HG03039 (cell line): ENCODE measurements at regions not wholly inside any gene's neighbourhood (a gene's known extent, or its start where the extent isn't known, plus 50 kb on each side); places are given as distances from the start of the nearest gene placed in this dataset.
A peak's percentile ranks its signal among the peaks of the same experiment; 100 is the strongest.

Experiments used
- ATAC-seq: cut with Tn5 transposase; IDR thresholded peaks from one replicate; pipeline ENCODE4 v1.9.1; 2021; ENCODE audit warnings: mild to moderate bottlenecking, moderate library complexity; ENCODE audit not compliant: unreplicated experiment

DNA sequence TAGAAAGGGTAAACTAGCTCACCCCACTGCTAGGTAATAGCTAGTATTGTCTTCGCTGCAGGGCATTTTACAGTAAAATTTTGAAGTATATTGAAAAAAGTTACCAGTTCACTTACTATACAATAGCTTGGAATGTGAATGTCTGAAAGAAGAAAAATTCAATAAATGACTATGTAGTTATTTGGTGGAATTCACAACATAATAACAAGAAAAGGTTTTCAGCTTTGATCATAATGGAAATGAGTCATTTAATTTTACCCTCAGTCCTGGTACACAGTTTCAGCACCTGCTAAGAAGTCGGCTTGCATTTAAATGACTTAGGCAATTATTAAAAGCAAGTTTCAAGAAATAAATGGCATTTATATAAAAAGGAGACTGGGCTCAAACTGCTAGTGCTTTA, 90.4 kb downstream of the NUP35 start:
- peak; percentile 83 for ATAC-seq

DNA sequence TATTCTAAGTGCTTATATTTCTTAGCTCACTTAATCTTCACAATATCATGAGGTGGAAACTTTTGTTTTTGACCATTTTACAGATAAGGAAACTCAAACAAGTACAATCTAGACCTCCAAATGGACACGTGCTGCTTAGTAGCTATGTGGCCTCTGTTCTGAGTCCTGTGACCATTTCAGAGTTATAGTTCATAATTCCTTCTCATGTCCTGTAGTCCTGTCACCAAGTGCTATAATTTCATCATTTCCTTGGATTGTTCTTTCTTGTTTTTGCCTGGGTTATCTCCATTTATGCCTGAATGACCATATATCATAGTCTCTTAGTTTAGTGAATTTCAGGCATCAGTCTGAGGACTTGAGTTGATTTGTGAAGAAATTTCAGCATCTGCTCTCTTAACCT, 91.7 kb downstream of the NUP35 start:
- ATAC-seq = no peak

- ATAC-seq = no peak
Observed at GRCh38 chr2:183219888-183220287, 95.6 kb downstream of the NUP35 start.

DNA sequence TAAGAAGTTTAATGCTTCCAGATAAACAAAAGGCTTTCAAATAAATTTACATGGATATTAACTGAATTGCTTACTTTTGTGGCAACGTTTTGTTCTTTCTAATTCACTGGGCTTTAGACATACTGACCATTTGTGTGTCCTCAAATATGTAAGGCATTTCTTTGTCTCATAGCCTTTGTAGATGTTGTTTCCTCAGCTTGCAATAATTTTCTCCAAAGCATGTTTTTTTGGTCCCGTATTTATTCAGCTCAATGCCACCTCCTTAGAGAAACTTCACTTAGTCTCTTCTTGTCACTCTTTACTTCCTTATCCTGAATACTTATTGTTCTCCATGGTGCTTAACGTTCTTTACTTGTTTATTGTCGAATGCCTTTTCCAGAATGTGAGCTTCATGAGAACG, 98.5 kb downstream of the NUP35 start:
- no peak for ATAC-seq

- ATAC-seq = no peak
Observed at GRCh38 chr2:183224948-183225347, 100.7 kb downstream of the NUP35 start.

GRCh38 chr2:183227176-183227575, 102.9 kb downstream of the NUP35 start:
- ATAC-seq = no peak

DNA sequence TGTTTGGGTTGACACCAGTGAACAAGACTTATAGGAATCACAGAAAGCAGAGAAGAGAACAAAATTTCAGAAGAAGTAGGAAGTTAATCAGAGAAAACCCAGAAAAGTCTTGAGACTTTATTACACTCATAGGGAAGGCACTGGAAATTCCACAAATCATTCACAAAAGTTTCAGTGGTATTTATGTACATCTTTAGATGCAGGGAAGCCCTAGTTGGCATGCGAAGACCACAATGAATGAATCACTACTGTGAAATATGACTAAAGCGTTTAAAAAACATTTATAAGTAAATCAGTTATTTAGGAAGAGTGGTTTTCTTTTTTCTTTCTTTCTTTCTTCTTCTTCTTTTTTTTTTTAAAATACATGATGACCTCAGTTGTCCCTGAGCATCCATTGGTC, 105.1 kb downstream of the NUP35 start:
- peak; percentile 46 for ATAC-seq

GRCh38 chr2:183232161-183232865, 108.1 kb downstream of the NUP35 start:
- no peak for ATAC-seq

DNA sequence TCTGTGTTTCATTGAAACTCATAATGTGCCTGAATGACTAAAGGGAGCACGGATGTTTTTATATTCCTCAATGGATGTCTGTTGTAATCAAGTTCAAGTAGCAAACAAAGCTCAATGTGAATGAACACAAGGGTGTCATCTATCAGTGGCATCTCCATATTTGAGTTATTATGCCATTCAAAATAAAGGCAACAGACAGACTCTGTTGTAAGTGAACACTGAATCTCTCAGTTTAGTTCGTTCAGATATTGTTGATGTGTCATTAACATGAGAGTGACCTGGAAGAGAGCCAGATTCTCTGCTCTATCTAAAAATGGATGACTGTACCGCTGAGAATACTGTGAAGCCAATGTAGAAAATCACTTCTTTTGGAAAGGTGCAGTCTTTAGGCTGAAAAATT, 118.7 kb downstream of the NUP35 start:
- no peak for ATAC-seq

GRCh38 chr2:183243758-183244157, 119.5 kb downstream of the NUP35 start:
- no peak for ATAC-seq

GRCh38 chr2:183244300-183244844, 120.1 kb downstream of the NUP35 start:
- no peak for ATAC-seq

GRCh38 chr2:183248866-183249567, 124.8 kb downstream of the NUP35 start:
- ATAC-seq = no peak

- no peak for ATAC-seq
Observed at GRCh38 chr2:183250061-183250460, 125.8 kb downstream of the NUP35 start.

DNA sequence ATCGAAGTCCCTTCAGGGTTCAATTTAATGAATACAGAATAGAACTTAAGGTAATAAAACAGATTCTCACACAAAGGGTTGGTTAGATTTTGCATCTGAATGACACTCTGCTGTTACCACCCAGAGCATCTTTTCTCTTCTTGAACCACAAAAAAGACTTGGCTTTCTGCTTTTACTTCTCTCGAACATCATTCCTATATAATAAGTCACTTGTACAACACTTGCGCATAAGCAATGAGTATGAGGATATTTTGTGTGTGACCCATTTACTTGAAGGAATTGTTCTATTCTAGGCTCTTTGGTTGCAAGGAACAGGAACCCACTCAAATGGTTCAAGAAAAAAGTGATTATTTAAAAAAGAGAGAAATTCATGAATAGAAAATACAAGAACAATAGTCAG, 126.2 kb downstream of the NUP35 start:
- ATAC-seq = no peak

DNA sequence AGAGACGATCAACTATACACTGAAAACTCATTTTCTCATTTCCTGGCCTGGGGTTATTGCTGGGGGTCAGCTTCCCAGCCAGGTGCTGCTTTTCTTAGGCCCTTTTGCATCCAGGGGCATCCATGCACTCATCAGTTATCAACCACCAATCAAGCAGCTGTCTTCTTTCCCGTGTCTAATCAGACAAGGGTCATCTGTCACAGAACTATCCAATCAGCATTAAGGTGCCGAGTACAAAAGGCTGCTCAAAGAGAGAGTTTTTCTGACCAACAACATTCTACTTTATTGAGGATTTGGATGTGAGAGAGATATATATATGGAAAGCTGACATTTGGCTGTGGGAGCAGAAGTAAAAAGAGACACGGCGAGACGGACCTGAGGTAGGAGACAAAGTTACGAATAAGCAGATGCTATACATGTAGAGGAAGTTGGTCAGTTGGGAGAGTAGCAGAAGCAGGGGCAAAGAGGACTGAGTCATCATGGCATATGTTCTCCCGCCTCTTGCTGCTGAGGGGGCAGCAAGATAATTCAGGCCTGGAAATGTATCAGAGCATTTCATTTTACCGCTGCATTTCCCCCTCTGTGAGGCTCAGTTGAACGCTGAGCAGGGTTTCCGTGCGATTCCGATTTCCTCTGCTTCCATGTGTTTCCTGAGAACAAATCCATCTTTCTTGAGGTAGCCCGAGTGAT, 129.3 kb downstream of the NUP35 start:
- ATAC-seq = no peak

GRCh38 chr2:183255411-183255810, 131.2 kb downstream of the NUP35 start:
- no peak for ATAC-seq

DNA sequence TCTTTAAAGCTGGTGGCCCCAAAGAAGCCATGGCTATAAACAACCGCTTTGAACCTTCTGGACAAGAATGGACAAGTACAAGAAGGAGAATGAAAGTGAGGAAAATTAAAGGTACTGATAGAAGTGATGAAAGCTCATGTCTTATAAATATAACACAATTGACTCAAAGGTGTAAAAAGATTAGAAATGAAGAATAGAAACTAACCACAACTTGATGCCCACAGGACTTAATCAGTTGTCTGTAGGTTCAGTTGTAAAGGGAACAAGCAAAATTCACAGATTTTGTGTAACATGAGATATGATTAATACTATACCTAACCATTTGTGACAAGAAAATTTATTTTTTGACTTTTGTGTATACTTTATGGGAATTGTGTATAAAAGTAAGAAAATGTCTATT, 135.7 kb downstream of the NUP35 start:
- ATAC-seq = no peak

DNA sequence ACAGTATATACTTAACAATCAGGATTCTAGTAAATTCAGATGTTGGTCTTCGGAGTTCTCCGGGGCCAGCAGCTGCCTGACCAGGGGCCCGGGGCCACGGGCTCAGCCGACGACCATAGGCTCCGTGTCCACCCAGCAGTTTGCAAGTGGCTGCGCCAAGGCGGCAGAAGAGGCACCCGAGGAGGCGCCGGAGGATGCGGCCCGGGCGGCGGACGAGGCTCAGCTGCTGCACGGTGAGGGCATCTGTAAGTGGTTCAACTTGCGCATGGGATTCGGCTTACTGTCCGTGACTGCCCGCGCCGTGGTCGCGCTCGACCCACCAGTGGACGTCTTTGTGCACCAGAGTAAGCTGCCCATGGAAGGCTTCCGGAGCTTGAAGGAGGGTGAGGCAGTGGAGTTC, 136.3 kb downstream of the NUP35 start:
- no peak for ATAC-seq

GRCh38 chr2:183264890-183265535, 140.8 kb downstream of the NUP35 start:
- ATAC-seq = no peak

DNA sequence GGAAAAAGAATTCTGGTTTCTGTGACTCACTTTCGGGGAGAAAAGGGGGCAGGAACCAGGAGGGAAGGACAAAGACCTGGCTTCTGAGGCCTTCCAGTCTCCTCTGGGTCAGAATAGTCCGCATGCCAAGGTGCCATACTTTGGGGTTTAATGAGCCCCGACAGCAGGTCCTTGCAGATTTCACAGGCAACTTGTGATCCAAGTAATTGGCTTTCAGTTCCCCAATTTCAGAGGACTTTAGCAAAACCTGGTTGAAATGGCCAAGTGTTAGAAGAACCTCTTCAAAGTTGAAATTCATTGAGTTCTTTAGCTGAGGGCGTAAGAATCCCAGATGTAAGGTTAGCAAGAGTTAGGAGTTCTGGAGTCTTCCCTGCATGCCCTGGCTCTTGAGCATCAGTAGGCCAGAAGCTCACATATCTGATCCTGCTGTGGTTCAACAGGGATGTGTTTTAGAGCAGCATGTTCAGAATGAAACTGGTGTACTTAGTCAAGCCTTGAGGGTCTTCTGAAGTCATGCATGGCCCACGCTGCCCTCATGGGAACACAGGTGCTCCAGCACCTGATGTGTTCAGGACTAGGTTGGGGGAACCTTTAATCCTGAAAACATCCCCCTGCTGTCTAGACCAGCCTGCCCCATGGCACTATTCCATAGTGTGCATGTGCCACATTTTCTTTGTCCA, 143.0 kb downstream of the NUP35 start:
- peak; percentile 84 for ATAC-seq

DNA sequence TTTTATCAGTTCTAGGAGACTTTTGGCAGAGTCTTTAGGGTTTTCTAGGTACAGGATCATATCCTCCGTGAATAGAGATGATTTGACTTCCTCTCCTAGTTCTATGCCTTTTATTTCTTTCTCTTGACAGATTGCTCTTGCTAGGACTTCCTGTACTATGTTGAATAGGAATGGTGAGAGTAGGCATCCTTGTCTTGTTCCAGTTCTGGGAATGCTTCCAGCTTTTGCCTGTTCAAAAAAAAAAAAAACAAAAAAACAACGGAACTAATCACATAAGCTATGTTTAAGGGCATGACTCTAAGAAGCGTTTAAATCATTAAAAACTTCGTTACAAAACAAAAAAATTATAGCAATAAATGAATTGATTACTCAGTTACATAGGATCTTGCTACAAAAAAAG, 145.7 kb downstream of the NUP35 start:
- no peak for ATAC-seq
